Neural cell (in vitro differentiated cells): ENCODE measurements at regions not wholly inside any gene's neighbourhood (a gene's known extent, or its start where the extent isn't known, plus 50 kb on each side); places are given as distances from the start of the nearest gene placed in this dataset.
A peak's percentile ranks its signal among the peaks of the same experiment; 100 is the strongest.

Source experiments
- H2AFZ ChIP-seq: fragments of 200-600, 300-800 bp; sonication (generic), shearing (Covaris generic); 2 replicates; pipeline ENCODE4 v1.6.0; 2014; ENCODE audit warnings: low read depth, mild to moderate bottlenecking, antibody characterized with exemption, low read length, moderate library complexity
- H3F3A ChIP-seq: fragments of 200-600 bp; shearing (Covaris generic); 2 replicates; pipeline ENCODE4 v1.6.1; 2016; ENCODE audit warnings: mild to moderate bottlenecking, moderate library complexity, mixed read lengths, antibody characterized with exemption, low read length; ENCODE audit not compliant: insufficient read depth, poor library complexity, severe bottlenecking
- H3K27ac ChIP-seq: fragments of 200-600, 300-800 bp; sonication (generic), shearing (Covaris generic); 2 replicates; pipeline ENCODE4 v1.5.1; 2014; ENCODE audit warnings: mild to moderate bottlenecking, low read length, moderate library complexity
- H3K27me3 ChIP-seq: fragments of 300-800, 200-600 bp; sonication (generic), shearing (Covaris generic); 2 replicates; pipeline ENCODE4 v1.6.0; 2014; ENCODE audit warnings: mild to moderate bottlenecking, low read depth, low read length, moderate library complexity; ENCODE audit not compliant: insufficient read depth
- H3K36me3 ChIP-seq: fragments of 300-800, 200-600 bp; sonication (generic), shearing (Covaris generic); 2 replicates; pipeline ENCODE4 v1.5.1; 2014; ENCODE audit warnings: mild to moderate bottlenecking, antibody characterized with exemption, low read length, moderate library complexity; ENCODE audit not compliant: insufficient read depth
- H3K4me2 ChIP-seq: fragments of 300-800, 200-600 bp; sonication (generic), shearing (Covaris generic); 2 replicates; pipeline ENCODE4 v1.6.0; 2014; ENCODE audit warnings: mild to moderate bottlenecking, low read length
- H3K4me3 ChIP-seq: fragments of 300-800, 200-600 bp; sonication (generic), shearing (Covaris generic); 2 replicates; pipeline ENCODE4 v1.5.1; 2014; ENCODE audit warnings: mild to moderate bottlenecking, low read length, moderate library complexity
- H3K79me2 ChIP-seq: fragments of 200-600 bp; shearing (Covaris generic); replicated peaks from 2 replicates; pipeline ENCODE4 v1.6.0; 2014; ENCODE audit warnings: mild to moderate bottlenecking, low read length, moderate library complexity; ENCODE audit not compliant: insufficient read depth
- H3K9ac ChIP-seq: fragments of 300-800, 200-600 bp; sonication (generic), shearing (Covaris generic); 2 replicates; pipeline ENCODE4 v1.6.1; 2016; ENCODE audit warnings: mild to moderate bottlenecking, low read length, mixed read lengths
- H3K9me2 ChIP-seq: fragments of 200-600 bp; shearing (Covaris generic); 2 replicates; pipeline ENCODE4 v1.6.1; 2016; ENCODE audit warnings: mild to moderate bottlenecking, low read length, mixed read lengths; ENCODE audit not compliant: insufficient read depth
- H3K9me3 ChIP-seq: fragments of 200-600, 300-800 bp; sonication (generic), shearing (Covaris generic); 2 replicates; pipeline ENCODE4 v1.6.1; 2016; ENCODE audit warnings: mild to moderate bottlenecking, mixed run types, low read length, moderate library complexity, mixed read lengths
- H4K20me1 ChIP-seq: fragments of 200-600 bp; shearing (Covaris generic); 2 replicates; pipeline ENCODE4 v1.6.1; 2016; ENCODE audit warnings: mild to moderate bottlenecking, mixed run types; ENCODE audit not compliant: insufficient read depth
- EP300 ChIP-seq: fragments of 450-650 bp; conservative IDR thresholded peaks from 2 replicates; pipeline ENCODE4 v1.6.1; 2014; ENCODE audit warnings: antibody characterized with exemption, mild to moderate bottlenecking, moderate library complexity; ENCODE audit not compliant: poor library complexity, severe bottlenecking
- EZH2 ChIP-seq: fragments of 200-600, 300-800 bp; shearing (Covaris generic), sonication (generic); IDR thresholded peaks from 2 replicates; pipeline ENCODE4 v1.6.1; 2014; ENCODE audit warnings: antibody characterized with exemption, low read length, borderline replicate concordance, mild to moderate bottlenecking; ENCODE audit not compliant: insufficient read depth, poor library complexity, severe bottlenecking
- MXI1 ChIP-seq: fragments of 450-650 bp; conservative IDR thresholded peaks from 2 replicates; pipeline ENCODE4 v1.6.1; 2014; ENCODE audit warnings: antibody characterized with exemption, mild to moderate bottlenecking; ENCODE audit not compliant: poor library complexity, severe bottlenecking
- POLR2AphosphoS5 ChIP-seq: IDR thresholded peaks from 2 replicates; pipeline ENCODE4 v1.6.1; 2012
- RAD21 ChIP-seq: fragments of 450-650 bp; conservative IDR thresholded peaks from 2 replicates; pipeline ENCODE4 v1.6.1; 2014; ENCODE audit warnings: antibody characterized with exemption, mild to moderate bottlenecking, moderate library complexity
- SMC3 ChIP-seq: fragments of 450-650 bp; conservative IDR thresholded peaks from 2 replicates; pipeline ENCODE4 v1.6.1; 2014; ENCODE audit warnings: antibody characterized with exemption, mild to moderate bottlenecking, moderate library complexity; ENCODE audit not compliant: poor library complexity
- TAF1 ChIP-seq: IDR thresholded peaks from 2 replicates; pipeline ENCODE4 v1.6.1; 2012; ENCODE audit warnings: low read depth
- TF ChIP-seq, protein P1 (sequence below): fragments of 450-650 bp; IDR thresholded peaks from 2 replicates; pipeline ENCODE4 v1.5.1; 2014; ENCODE audit warnings: antibody characterized with exemption, mild to moderate bottlenecking, moderate library complexity; ENCODE audit not compliant: poor library complexity, severe bottlenecking
- TF ChIP-seq, protein P2 (sequence below): IDR thresholded peaks from 2 replicates; pipeline ENCODE4 v1.6.1; 2012; ENCODE audit warnings: borderline replicate concordance

DNA sequence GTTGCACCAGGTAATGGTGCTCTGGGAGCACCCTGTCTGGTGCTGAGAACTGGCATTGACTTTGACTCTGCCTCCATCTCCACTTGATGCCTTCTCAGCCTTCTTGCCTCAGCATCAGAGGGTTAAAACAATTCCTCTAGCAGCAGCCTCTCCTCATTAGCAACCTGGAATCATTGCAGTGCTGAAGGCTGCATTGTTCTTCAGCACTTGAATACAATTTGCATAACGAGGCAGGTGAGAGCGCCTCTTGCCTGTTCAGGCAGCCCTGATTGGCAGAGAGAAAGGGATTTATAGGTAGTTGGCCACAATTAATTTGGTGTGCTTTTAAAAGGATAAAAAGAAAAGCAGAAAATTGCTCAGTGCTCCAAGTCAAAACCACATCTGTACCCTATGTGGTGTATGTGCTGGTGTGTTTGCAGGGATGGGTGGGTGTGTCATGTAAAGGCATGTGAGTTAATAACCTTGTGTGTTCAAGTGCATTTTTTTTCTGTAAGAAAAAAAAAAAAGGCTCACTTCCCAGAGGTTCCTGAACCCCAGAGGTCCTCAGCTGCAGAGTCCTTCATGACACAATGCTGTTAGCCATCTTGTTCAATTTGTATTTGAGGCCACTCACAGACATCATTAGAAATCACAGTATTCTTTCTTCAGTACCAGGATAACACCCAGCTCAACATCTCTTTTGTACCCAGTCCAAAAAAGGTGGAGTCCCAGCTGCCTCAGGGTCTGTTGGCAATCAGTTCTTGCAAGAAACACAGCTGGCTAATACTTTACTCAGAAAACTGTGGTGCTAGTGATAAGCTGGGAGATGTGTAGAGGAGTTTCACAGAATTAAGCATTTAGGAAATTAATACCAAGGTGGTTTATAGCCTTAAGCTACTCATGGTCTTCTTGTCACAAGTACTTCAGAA, 385.6 kb downstream of the GRIN2B start:
- Histone ChIP-seq H3F3A (no peaks in the 10 kb centered on the region), H3K9ac (peak overlapping the region; percentile 10), H3K27me3 (no peaks in the 10 kb centered on the region), H2AFZ (no peak overlapping the region), H3K27ac (peak overlapping the region; percentile 72), H3K9me3 (no peaks in the 10 kb centered on the region), H3K4me3 (peak overlapping the region; percentile 24), H3K9me2 (no peaks in the 10 kb centered on the region), H3K79me2 (no peaks in the 10 kb centered on the region), H3K4me2 (no peak overlapping the region), H4K20me1 (no peaks in the 10 kb centered on the region), H3K36me3 (no peaks in the 10 kb centered on the region)
- TF ChIP-seq TAF1: no peak
- TF ChIP-seq, protein P1, sequence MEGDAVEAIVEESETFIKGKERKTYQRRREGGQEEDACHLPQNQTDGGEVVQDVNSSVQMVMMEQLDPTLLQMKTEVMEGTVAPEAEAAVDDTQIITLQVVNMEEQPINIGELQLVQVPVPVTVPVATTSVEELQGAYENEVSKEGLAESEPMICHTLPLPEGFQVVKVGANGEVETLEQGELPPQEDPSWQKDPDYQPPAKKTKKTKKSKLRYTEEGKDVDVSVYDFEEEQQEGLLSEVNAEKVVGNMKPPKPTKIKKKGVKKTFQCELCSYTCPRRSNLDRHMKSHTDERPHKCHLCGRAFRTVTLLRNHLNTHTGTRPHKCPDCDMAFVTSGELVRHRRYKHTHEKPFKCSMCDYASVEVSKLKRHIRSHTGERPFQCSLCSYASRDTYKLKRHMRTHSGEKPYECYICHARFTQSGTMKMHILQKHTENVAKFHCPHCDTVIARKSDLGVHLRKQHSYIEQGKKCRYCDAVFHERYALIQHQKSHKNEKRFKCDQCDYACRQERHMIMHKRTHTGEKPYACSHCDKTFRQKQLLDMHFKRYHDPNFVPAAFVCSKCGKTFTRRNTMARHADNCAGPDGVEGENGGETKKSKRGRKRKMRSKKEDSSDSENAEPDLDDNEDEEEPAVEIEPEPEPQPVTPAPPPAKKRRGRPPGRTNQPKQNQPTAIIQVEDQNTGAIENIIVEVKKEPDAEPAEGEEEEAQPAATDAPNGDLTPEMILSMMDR: no peak
- TF ChIP-seq EZH2: no peak
- TF ChIP-seq SMC3: no peak
- no peak for TF ChIP-seq EP300
- TF ChIP-seq, protein P2, sequence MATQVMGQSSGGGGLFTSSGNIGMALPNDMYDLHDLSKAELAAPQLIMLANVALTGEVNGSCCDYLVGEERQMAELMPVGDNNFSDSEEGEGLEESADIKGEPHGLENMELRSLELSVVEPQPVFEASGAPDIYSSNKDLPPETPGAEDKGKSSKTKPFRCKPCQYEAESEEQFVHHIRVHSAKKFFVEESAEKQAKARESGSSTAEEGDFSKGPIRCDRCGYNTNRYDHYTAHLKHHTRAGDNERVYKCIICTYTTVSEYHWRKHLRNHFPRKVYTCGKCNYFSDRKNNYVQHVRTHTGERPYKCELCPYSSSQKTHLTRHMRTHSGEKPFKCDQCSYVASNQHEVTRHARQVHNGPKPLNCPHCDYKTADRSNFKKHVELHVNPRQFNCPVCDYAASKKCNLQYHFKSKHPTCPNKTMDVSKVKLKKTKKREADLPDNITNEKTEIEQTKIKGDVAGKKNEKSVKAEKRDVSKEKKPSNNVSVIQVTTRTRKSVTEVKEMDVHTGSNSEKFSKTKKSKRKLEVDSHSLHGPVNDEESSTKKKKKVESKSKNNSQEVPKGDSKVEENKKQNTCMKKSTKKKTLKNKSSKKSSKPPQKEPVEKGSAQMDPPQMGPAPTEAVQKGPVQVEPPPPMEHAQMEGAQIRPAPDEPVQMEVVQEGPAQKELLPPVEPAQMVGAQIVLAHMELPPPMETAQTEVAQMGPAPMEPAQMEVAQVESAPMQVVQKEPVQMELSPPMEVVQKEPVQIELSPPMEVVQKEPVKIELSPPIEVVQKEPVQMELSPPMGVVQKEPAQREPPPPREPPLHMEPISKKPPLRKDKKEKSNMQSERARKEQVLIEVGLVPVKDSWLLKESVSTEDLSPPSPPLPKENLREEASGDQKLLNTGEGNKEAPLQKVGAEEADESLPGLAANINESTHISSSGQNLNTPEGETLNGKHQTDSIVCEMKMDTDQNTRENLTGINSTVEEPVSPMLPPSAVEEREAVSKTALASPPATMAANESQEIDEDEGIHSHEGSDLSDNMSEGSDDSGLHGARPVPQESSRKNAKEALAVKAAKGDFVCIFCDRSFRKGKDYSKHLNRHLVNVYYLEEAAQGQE: no peak
- no peak for TF ChIP-seq RAD21
- no peak for TF ChIP-seq MXI1
- TF ChIP-seq POLR2AphosphoS5: no peak

DNA sequence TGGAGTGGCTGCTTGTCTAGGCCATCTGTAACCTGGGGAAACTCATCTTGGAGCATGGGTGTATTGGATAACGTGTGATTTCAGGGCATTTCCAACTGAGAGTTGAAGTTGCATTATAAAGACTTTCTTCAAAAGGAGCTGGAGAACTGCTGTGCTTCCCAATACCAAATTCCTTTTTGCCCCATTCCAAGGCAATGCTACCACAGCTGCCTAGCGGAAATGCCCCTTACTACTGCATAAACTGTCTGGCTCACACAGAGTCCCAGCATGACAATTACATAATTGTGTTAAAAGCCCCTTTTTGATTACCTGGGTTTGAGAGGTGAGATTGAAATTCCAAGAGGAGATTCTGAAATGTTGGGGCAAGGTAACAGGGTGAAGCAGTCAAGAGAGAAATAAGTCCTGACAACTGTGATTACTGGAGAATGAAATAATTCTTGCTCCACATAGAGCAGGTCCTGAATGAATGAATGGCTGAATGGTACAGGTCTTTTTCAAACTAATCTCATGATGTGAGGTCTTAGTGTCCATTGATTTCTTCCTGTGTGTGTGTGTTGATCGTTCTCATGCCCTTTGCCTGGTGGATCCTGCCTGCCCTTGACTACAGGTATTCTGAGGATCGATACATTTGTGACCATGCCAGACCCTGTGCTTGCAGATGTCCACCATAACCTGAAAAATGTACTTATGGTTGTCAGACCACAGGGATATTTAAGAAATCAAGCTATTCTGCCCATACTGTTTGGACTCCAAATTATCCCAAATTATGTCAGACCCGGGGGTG, 386.5 kb downstream of the GRIN2B start:
- no peaks in the 10 kb centered on the region for H4K20me1 ChIP-seq
- no peak overlapping the region for H3K4me2 ChIP-seq
- no peaks in the 10 kb centered on the region for H3K79me2 ChIP-seq
- H3K9me3 ChIP-seq: no peaks in the 10 kb centered on the region
- no peak for TF ChIP-seq RAD21
- no peak for TF ChIP-seq TAF1
- TF ChIP-seq EP300: no peak
- no peak for TF ChIP-seq EZH2
- TF ChIP-seq MXI1: no peak
- TF ChIP-seq POLR2AphosphoS5: no peak
- TF ChIP-seq, protein P1: no peak
- TF ChIP-seq, protein P2: no peak
- TF ChIP-seq SMC3: no peak
- H2AFZ ChIP-seq: no peak overlapping the region
- peak overlapping the region; percentile 10 for H3K9ac ChIP-seq
- H3K36me3 ChIP-seq: no peaks in the 10 kb centered on the region
- H3K27ac ChIP-seq: peak overlapping the region; percentile 72
- no peaks in the 10 kb centered on the region for H3K27me3 ChIP-seq
- peak overlapping the region; percentile 24 for H3K4me3 ChIP-seq
- no peaks in the 10 kb centered on the region for H3K9me2 ChIP-seq
- H3F3A ChIP-seq: no peaks in the 10 kb centered on the region
